ENCODE measurements at regions not wholly inside any gene's neighbourhood (a gene's known extent, or its start where the extent isn't known, plus 50 kb on each side); places are given as distances from the start of the nearest gene placed in this dataset.

DNA sequence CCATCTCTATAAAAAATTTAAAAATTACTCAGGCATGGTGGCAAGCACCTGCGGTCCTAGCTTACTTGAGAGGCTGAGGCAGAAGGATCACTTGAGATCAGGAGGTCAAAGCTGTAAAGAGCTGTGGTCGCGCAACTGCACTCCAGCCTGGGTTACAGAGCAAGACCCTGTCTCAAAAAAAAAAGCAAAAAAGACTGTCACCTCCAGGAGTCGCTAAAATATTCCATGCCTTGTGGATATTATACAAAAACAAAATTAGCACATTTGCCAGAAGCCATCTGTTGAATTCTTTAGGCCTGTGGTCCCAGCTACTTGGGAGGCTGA lies 87.0 kb upstream of the SDK1 start (continued):
- TF ChIP-seq GABPB1 (CRISPR knock-in tag; IDR thresholded peaks at IDR 0.05) (no peak), ZNF532 (CRISPR knock-in tag; IDR thresholded peaks at IDR 0.05; ENCODE audit: borderline replicate concordance) (no peak)

DNA sequence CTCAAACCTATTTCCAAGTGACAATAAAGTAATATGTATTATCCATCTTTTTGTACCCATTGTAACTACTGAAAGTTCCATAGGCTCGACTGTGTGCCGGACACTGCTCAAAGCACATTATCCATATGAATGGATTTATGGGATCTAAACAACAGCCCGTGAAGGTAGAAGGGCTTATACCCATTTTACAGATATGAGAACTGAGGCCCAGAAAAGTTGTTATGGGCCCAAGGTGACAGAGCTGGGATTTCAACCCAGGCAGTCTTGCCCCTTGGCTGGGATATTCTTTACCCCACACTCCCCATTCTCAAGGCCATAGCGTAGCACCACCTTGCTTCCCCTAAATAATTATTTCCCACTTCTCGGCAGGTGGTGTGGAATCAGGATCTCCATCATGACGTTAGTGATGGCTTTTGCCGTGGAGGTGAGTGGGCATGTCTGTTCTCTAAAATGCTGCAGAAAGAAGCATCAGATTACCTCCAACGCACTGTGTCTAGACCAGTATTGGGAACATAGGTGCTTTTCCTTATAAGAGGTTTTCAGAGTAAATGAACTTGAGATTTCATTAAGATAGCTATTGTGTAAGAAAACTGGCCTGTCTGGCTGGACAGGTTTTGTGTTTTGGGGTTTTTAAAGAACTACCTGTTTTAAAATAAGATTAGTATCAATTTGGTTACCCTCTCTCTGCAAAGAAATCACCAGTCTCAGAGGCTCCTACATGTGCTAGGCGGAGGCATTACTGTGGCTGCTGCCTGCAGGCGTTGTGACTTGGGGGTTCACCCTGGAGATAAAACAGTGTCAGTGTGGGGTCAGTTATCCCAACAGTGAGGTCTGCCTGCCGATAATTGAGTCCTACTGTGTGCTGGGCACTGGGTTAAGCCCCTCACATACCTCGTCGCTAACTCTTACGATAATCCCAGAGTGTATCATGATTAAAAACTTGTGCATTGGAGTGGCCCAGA lies 85.1 kb upstream of the SDK1 start:
- CTCF ChIA-PET, result no interaction called here
- POLR2A ChIA-PET, result no interaction called here

DNA sequence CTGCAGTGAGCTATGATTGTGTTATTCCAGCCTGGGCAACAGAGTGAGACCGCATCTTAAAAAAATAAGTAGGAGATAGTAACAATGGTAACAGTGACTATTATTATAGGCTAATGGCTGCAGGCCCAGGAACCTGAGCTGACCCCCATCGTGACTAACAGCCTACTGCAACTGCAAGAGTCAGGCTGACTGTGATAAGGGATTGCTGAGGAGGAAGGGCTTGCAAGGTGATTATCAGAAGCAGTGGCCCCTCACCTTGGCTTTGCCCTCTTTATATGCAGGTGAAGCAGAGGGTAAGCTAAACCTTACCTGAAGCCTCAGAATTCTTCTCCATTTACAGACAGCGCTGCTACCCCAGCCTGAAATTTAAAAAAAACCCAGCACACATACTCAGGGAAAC lies 83.9 kb upstream of the SDK1 start:
- ChIA-PET POLR2A (interaction anchor here (0.5 kb wide), 1 partner anchor 129 kb away, joined by 3 read pairs; no protein-coding TSS in a partner anchor), CTCF (interaction anchor here (1.0 kb wide), 1 partner anchor 108 kb away, joined by 3 read pairs; no protein-coding TSS in a partner anchor)
- DNase-seq (ENCODE audit: low spot score), result no peak
- H3K36me3 Mint-ChIP-seq, result no peaks in the 10 kb centered on the region
- no peak overlapping the region for H3K4me3 Mint-ChIP-seq
- no peaks in the 10 kb centered on the region for H3K9me3 Mint-ChIP-seq
- no peak overlapping the region for H3K27ac Mint-ChIP-seq
- ATAC-seq, result no peak
- peaks cover 15% of the 10 kb centered on the region for H3K4me1 Mint-ChIP-seq
- no peaks in the 10 kb centered on the region for H3K27me3 Mint-ChIP-seq (ENCODE audit: low read depth)
- no peak for TF ChIP-seq JUN (CRISPR knock-in tag; IDR thresholded peaks at IDR 0.05)
- TF ChIP-seq CREB1 (CRISPR knock-in tag; IDR thresholded peaks at IDR 0.05), result no peak
- TF ChIP-seq, protein P1, sequence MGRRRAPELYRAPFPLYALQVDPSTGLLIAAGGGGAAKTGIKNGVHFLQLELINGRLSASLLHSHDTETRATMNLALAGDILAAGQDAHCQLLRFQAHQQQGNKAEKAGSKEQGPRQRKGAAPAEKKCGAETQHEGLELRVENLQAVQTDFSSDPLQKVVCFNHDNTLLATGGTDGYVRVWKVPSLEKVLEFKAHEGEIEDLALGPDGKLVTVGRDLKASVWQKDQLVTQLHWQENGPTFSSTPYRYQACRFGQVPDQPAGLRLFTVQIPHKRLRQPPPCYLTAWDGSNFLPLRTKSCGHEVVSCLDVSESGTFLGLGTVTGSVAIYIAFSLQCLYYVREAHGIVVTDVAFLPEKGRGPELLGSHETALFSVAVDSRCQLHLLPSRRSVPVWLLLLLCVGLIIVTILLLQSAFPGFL (CRISPR knock-in tag; IDR thresholded peaks at IDR 0.05; ENCODE audit: borderline replicate concordance), result no peak
- TF ChIP-seq FOXP4 (CRISPR knock-in tag; IDR thresholded peaks at IDR 0.05), result no peak
- TF ChIP-seq, protein P2, sequence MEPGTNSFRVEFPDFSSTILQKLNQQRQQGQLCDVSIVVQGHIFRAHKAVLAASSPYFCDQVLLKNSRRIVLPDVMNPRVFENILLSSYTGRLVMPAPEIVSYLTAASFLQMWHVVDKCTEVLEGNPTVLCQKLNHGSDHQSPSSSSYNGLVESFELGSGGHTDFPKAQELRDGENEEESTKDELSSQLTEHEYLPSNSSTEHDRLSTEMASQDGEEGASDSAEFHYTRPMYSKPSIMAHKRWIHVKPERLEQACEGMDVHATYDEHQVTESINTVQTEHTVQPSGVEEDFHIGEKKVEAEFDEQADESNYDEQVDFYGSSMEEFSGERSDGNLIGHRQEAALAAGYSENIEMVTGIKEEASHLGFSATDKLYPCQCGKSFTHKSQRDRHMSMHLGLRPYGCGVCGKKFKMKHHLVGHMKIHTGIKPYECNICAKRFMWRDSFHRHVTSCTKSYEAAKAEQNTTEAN (CRISPR knock-in tag; IDR thresholded peaks at IDR 0.05), result no peak
- TF ChIP-seq GABPB1 (CRISPR knock-in tag; IDR thresholded peaks at IDR 0.05), result no peak
- TF ChIP-seq, protein P3, sequence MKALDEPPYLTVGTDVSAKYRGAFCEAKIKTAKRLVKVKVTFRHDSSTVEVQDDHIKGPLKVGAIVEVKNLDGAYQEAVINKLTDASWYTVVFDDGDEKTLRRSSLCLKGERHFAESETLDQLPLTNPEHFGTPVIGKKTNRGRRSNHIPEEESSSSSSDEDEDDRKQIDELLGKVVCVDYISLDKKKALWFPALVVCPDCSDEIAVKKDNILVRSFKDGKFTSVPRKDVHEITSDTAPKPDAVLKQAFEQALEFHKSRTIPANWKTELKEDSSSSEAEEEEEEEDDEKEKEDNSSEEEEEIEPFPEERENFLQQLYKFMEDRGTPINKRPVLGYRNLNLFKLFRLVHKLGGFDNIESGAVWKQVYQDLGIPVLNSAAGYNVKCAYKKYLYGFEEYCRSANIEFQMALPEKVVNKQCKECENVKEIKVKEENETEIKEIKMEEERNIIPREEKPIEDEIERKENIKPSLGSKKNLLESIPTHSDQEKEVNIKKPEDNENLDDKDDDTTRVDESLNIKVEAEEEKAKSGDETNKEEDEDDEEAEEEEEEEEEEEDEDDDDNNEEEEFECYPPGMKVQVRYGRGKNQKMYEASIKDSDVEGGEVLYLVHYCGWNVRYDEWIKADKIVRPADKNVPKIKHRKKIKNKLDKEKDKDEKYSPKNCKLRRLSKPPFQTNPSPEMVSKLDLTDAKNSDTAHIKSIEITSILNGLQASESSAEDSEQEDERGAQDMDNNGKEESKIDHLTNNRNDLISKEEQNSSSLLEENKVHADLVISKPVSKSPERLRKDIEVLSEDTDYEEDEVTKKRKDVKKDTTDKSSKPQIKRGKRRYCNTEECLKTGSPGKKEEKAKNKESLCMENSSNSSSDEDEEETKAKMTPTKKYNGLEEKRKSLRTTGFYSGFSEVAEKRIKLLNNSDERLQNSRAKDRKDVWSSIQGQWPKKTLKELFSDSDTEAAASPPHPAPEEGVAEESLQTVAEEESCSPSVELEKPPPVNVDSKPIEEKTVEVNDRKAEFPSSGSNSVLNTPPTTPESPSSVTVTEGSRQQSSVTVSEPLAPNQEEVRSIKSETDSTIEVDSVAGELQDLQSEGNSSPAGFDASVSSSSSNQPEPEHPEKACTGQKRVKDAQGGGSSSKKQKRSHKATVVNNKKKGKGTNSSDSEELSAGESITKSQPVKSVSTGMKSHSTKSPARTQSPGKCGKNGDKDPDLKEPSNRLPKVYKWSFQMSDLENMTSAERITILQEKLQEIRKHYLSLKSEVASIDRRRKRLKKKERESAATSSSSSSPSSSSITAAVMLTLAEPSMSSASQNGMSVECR (CRISPR knock-in tag; IDR thresholded peaks at IDR 0.05; ENCODE audit: borderline replicate concordance), result no peak
- TF ChIP-seq GTF2I (CRISPR knock-in tag; conservative IDR thresholded peaks at IDR 0.05), result no peak
- TF ChIP-seq GRHL2 (CRISPR knock-in tag; IDR thresholded peaks at IDR 0.05; ENCODE audit: insufficient replicate concordance, severe bottlenecking), result no peak
- TF ChIP-seq MAX (CRISPR knock-in tag; IDR thresholded peaks at IDR 0.05), result no peak
- TF ChIP-seq, protein P4, sequence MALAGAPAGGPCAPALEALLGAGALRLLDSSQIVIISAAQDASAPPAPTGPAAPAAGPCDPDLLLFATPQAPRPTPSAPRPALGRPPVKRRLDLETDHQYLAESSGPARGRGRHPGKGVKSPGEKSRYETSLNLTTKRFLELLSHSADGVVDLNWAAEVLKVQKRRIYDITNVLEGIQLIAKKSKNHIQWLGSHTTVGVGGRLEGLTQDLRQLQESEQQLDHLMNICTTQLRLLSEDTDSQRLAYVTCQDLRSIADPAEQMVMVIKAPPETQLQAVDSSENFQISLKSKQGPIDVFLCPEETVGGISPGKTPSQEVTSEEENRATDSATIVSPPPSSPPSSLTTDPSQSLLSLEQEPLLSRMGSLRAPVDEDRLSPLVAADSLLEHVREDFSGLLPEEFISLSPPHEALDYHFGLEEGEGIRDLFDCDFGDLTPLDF (CRISPR knock-in tag; IDR thresholded peaks at IDR 0.05), result no peak
- TF ChIP-seq ZNF317 (CRISPR knock-in tag; IDR thresholded peaks at IDR 0.05; ENCODE audit: borderline replicate concordance, low read depth), result no peak

More for the DNA sequence above, 85.1 kb upstream of the SDK1 start:
- Mint-ChIP-seq H3K27ac (no peak overlapping the region), H3K9me3 (no peaks in the 10 kb centered on the region), H3K36me3 (no peaks in the 10 kb centered on the region), H3K4me1 (peaks cover 15% of the 10 kb centered on the region), H3K4me3 (no peak overlapping the region), H3K27me3 (ENCODE audit: low read depth) (no peaks in the 10 kb centered on the region)
- DNase-seq (ENCODE audit: low spot score) (no peak), ATAC-seq (no peak)
- no peak for TF ChIP-seq ZMAT4 (CRISPR knock-in tag; IDR thresholded peaks at IDR 0.05)

Measured in WTC11 (cell line).